Astrocyte (in vitro differentiated cells and primary cell): ENCODE measurements at regions not wholly inside any gene's neighbourhood (a gene's known extent, or its start where the extent isn't known, plus 50 kb on each side); places are given as distances from the start of the nearest gene placed in this dataset.

Source experiments
- DNase-seq: peaks from one replicate; pipeline ENCODE4 v3.0.0-alpha.2; 2010; ENCODE audit warnings: low read depth
- FAIRE-seq: peaks from 2 replicates; lab custom pipeline; 2011; peaks lifted over from hg19 to GRCh38; lab: Jason Lieb, UNC
- H2AFZ ChIP-seq: 2 replicates; pipeline ENCODE4 v1.6.0; 2012; ENCODE audit warnings: low read depth, low read length, inconsistent platforms
- H3K27ac ChIP-seq: 2 replicates; pipeline ENCODE4 v1.5.1; 2011; ENCODE audit warnings: low read depth, low read length, inconsistent platforms
- H3K27me3 ChIP-seq: 2 replicates; pipeline ENCODE4 v1.6.0; 2011; ENCODE audit warnings: low read length, inconsistent platforms; ENCODE audit not compliant: insufficient read depth
- H3K36me3 ChIP-seq: 2 replicates; pipeline ENCODE4 v1.5.1; 2011; ENCODE audit warnings: low read length, inconsistent platforms; ENCODE audit not compliant: insufficient read depth
- H3K4me1 ChIP-seq: 2 replicates; pipeline ENCODE4 v1.5.1; 2011; ENCODE audit warnings: low read length, inconsistent platforms; ENCODE audit not compliant: insufficient read depth
- H3K4me2 ChIP-seq: 2 replicates; pipeline ENCODE4 v1.6.0; 2012; ENCODE audit warnings: low read length, inconsistent platforms
- H3K4me3 ChIP-seq: 2 replicates; pipeline ENCODE4 v1.5.1; 2011; ENCODE audit warnings: low read depth, mild to moderate bottlenecking, low read length, inconsistent platforms; ENCODE audit not compliant: insufficient read depth
- H3K79me2 ChIP-seq: 2 replicates; pipeline ENCODE4 v1.6.0; 2012; ENCODE audit warnings: mild to moderate bottlenecking, low read length, inconsistent platforms; ENCODE audit not compliant: insufficient read depth
- H3K9ac ChIP-seq: 2 replicates; pipeline ENCODE4 v1.6.0; 2012; ENCODE audit warnings: mild to moderate bottlenecking, low read length, inconsistent platforms
- H3K9me3 ChIP-seq: 2 replicates; pipeline ENCODE4 v1.5.1; 2012; ENCODE audit warnings: low read depth, mild to moderate bottlenecking, low read length, inconsistent platforms; ENCODE audit not compliant: insufficient read depth
- H4K20me1 ChIP-seq: 2 replicates; pipeline ENCODE4 v1.6.0; 2012; ENCODE audit warnings: low read length, inconsistent platforms; ENCODE audit not compliant: insufficient read depth
- H3K27ac Mint-ChIP-seq: one replicate; pipeline ENCODE4 v1.8.0; 2021; ENCODE audit warnings: mild to moderate bottlenecking, mixed read lengths; ENCODE audit not compliant: unreplicated experiment
- H3K27me3 Mint-ChIP-seq: one replicate; pipeline ENCODE4 v1.8.0; 2021; ENCODE audit warnings: low read depth, mixed read lengths; ENCODE audit not compliant: unreplicated experiment
- H3K36me3 Mint-ChIP-seq: one replicate; pipeline ENCODE4 v1.8.0; 2021; ENCODE audit warnings: low read depth, mixed read lengths; ENCODE audit not compliant: unreplicated experiment
- H3K4me1 Mint-ChIP-seq: one replicate; pipeline ENCODE4 v1.8.0; 2021; ENCODE audit warnings: low read depth, mixed read lengths; ENCODE audit not compliant: unreplicated experiment
- H3K4me3 Mint-ChIP-seq: one replicate; pipeline ENCODE4 v1.8.0; 2021; ENCODE audit warnings: mild to moderate bottlenecking, moderate library complexity, mixed read lengths; ENCODE audit not compliant: unreplicated experiment
- H3K9me3 Mint-ChIP-seq: one replicate; pipeline ENCODE4 v1.8.0; 2021; ENCODE audit warnings: mild to moderate bottlenecking, mixed read lengths; ENCODE audit not compliant: unreplicated experiment
- CTCF ChIP-seq: IDR thresholded peaks from 2 replicates; pipeline ENCODE4 v1.5.1; 2011; ENCODE audit warnings: low read depth, mild to moderate bottlenecking, inconsistent platforms, low read length, moderate library complexity; ENCODE audit not compliant: insufficient read depth
- EZH2 ChIP-seq: IDR thresholded peaks from 2 replicates; pipeline ENCODE4 v1.6.1; 2012; ENCODE audit warnings: mild to moderate bottlenecking, low read length, inconsistent platforms; ENCODE audit not compliant: insufficient read depth

GRCh38 chr9:28616310-28616709, 1043.0 kb upstream of the C9orf72 start:
- no peaks in the 10 kb centered on the region for H4K20me1 ChIP-seq
- no peak overlapping the region for H3K9ac ChIP-seq
- TF ChIP-seq EZH2: no peak
- TF ChIP-seq CTCF: no peak
- no peak overlapping the region for H3K4me2 ChIP-seq
- H3K79me2 ChIP-seq: no peaks in the 10 kb centered on the region
- no peaks in the 10 kb centered on the region for H3K4me1 ChIP-seq
- Mint-ChIP-seq H3K4me3 (no peak overlapping the region), H3K4me1 (no peaks in the 10 kb centered on the region), H3K36me3 (no peaks in the 10 kb centered on the region), H3K27me3 (no peaks in the 10 kb centered on the region), H3K9me3 (no peaks in the 10 kb centered on the region), H3K27ac (no peak overlapping the region)
- H2AFZ ChIP-seq: no peak overlapping the region
- no peaks in the 10 kb centered on the region for H3K9me3 ChIP-seq
- no peaks in the 10 kb centered on the region for H3K36me3 ChIP-seq
- no peak overlapping the region for H3K4me3 ChIP-seq
- H3K27me3 ChIP-seq: no peaks in the 10 kb centered on the region
- DNase-seq: no peak
- no peak overlapping the region for H3K27ac ChIP-seq
- no peak for FAIRE-seq

GRCh38 chr9:28620011-28620410, 1046.7 kb upstream of the C9orf72 start:
- no peak overlapping the region for H3K27ac Mint-ChIP-seq
- TF ChIP-seq CTCF (no peak), EZH2 (no peak)

GRCh38 chr9:28620661-28621060, 1047.4 kb upstream of the C9orf72 start:
- no peak overlapping the region for H3K9ac ChIP-seq
- TF ChIP-seq CTCF (no peak), EZH2 (no peak)
- no peaks in the 10 kb centered on the region for H3K36me3 ChIP-seq
- no peak overlapping the region for H3K27ac Mint-ChIP-seq
- no peak overlapping the region for H2AFZ ChIP-seq
- H3K4me3 ChIP-seq: no peak overlapping the region
- peaks cover 3% of the 10 kb centered on the region for H3K9me3 Mint-ChIP-seq
- H3K79me2 ChIP-seq: no peaks in the 10 kb centered on the region
- H3K4me3 Mint-ChIP-seq: no peak overlapping the region
- H3K9me3 ChIP-seq: peaks cover 4% of the 10 kb centered on the region
- no peak overlapping the region for H3K27ac ChIP-seq
- FAIRE-seq: no peak
- DNase-seq: no peak
- no peaks in the 10 kb centered on the region for H3K4me1 ChIP-seq
- H3K4me2 ChIP-seq: no peak overlapping the region
- H3K36me3 Mint-ChIP-seq: no peaks in the 10 kb centered on the region
- H3K27me3 ChIP-seq: no peaks in the 10 kb centered on the region
- no peaks in the 10 kb centered on the region for H3K4me1 Mint-ChIP-seq
- H4K20me1 ChIP-seq: no peaks in the 10 kb centered on the region
- no peaks in the 10 kb centered on the region for H3K27me3 Mint-ChIP-seq

More at GRCh38 chr9:28620011-28620410, 1046.7 kb upstream of the C9orf72 start:
- Histone ChIP-seq H3K36me3 (no peaks in the 10 kb centered on the region), H3K4me1 (no peaks in the 10 kb centered on the region), H3K4me3 (no peak overlapping the region), H3K9me3 (peaks cover 2% of the 10 kb centered on the region), H3K79me2 (no peaks in the 10 kb centered on the region), H3K27ac (no peak overlapping the region), H3K9ac (no peak overlapping the region), H2AFZ (no peak overlapping the region), H4K20me1 (no peaks in the 10 kb centered on the region), H3K4me2 (no peak overlapping the region), H3K27me3 (no peaks in the 10 kb centered on the region)
- FAIRE-seq (no peak), DNase-seq (no peak)
- Mint-ChIP-seq H3K9me3 (peaks cover 3% of the 10 kb centered on the region), H3K36me3 (no peaks in the 10 kb centered on the region), H3K4me3 (no peak overlapping the region), H3K27me3 (no peaks in the 10 kb centered on the region), H3K4me1 (no peaks in the 10 kb centered on the region)
